K562 (cell line): ENCODE measurements at regions not wholly inside any gene's neighbourhood (a gene's known extent, or its start where the extent isn't known, plus 50 kb on each side); places are given as distances from the start of the nearest gene placed in this dataset.

Experiments
- BACH1 ChIP-seq: fragments of 200-800 bp; sonication (Bioruptor generic); IDR thresholded peaks from 2 replicates; pipeline ENCODE4 v1.6.1; 2016; ENCODE audit warnings: missing genetic modification characterization, missing compliant biosample characterization
- EHMT2 ChIP-seq: fragments of 450-650 bp; IDR thresholded peaks from 2 replicates; pipeline ENCODE4 v1.6.1; 2018; ENCODE audit warnings: antibody characterized with exemption
- KLF1 ChIP-seq: fragments of 450-650 bp; IDR thresholded peaks from 2 replicates; pipeline ENCODE4 v1.6.1; 2016; ENCODE audit warnings: missing genetic modification characterization, missing compliant biosample characterization
- SAFB2 ChIP-seq: fragments of 200-400 bp; formaldehyde crosslinking; IDR thresholded peaks from 2 replicates; pipeline ENCODE4 v1.6.1; 2018; ENCODE audit warnings: borderline replicate concordance, low read length, low read depth, moderate library complexity; ENCODE audit not compliant: severe bottlenecking
- SAP30 ChIP-seq: fragments of 200-600 bp; sonication (generic); IDR thresholded peaks from 2 replicates; pipeline ENCODE4 v1.6.1; 2012; ENCODE audit warnings: borderline replicate concordance, low read depth, mild to moderate bottlenecking, moderate library complexity, low read length, control low read depth, inconsistent platforms; ENCODE audit not compliant: insufficient read depth, poor library complexity, severe bottlenecking
- SIN3B ChIP-seq: fragments of 450-650 bp; IDR thresholded peaks from 2 replicates; pipeline ENCODE4 v1.6.1; 2017; ENCODE audit warnings: low read depth, mild to moderate bottlenecking, moderate library complexity
- TARDBP ChIP-seq: fragments of 450-650 bp; IDR thresholded peaks from 2 replicates; pipeline ENCODE4 v1.6.1; 2016
- U2AF1 ChIP-seq: fragments of 200-400 bp; formaldehyde crosslinking; optimal IDR thresholded peaks from 2 replicates; pipeline ENCODE3; 2017; ENCODE audit warnings: mild to moderate bottlenecking, low read depth, low read length, moderate library complexity
- ZNF232 ChIP-seq: sonication (generic); formaldehyde crosslinking; IDR thresholded peaks from 2 replicates; pipeline ENCODE4 v1.8.0; 2022; ENCODE audit warnings: mild to moderate bottlenecking, missing genetic modification reagents
- TF ChIP-seq, protein P1 (sequence below): sonication (generic); formaldehyde crosslinking; IDR thresholded peaks from 2 replicates; pipeline ENCODE4 v1.8.0; 2022; ENCODE audit warnings: missing genetic modification reagents, mild to moderate bottlenecking, moderate library complexity, borderline replicate concordance
- TF ChIP-seq, protein P2 (sequence below): sonication (generic); formaldehyde crosslinking; IDR thresholded peaks from 2 replicates; pipeline ENCODE4 v1.8.0; 2022; ENCODE audit warnings: missing genetic modification reagents, mild to moderate bottlenecking, borderline replicate concordance
- TF ChIP-seq, protein P3 (sequence below): fragments of 450-650 bp; formaldehyde crosslinking; IDR thresholded peaks from 2 replicates; pipeline ENCODE4 v1.4.0; 2022; ENCODE audit warnings: missing genetic modification characterization
- TF ChIP-seq, protein P4 (sequence below), 3 experiments: IDR thresholded peaks in 2 of 3; conservative IDR thresholded peaks in 1 of 3; 2 replicates each; pipeline ENCODE4 v1.5.1; 2011 to 2012; ENCODE audit warnings: low read length in 3 of 3, mild to moderate bottlenecking in 3 of 3, control low read depth in 2 of 3, improper control_type of control experiment in 1 of 3, inconsistent platforms in 1 of 3, low read depth in 1 of 3, mixed read lengths in 1 of 3, moderate library complexity in 1 of 3; ENCODE audit not compliant: insufficient read depth in 2 of 3
- TF ChIP-seq, protein P5 (sequence below): sonication (generic); formaldehyde crosslinking; IDR thresholded peaks from 2 replicates; pipeline ENCODE4 v1.8.1; 2023; ENCODE audit warnings: mild to moderate bottlenecking, missing genetic modification reagents

DNA sequence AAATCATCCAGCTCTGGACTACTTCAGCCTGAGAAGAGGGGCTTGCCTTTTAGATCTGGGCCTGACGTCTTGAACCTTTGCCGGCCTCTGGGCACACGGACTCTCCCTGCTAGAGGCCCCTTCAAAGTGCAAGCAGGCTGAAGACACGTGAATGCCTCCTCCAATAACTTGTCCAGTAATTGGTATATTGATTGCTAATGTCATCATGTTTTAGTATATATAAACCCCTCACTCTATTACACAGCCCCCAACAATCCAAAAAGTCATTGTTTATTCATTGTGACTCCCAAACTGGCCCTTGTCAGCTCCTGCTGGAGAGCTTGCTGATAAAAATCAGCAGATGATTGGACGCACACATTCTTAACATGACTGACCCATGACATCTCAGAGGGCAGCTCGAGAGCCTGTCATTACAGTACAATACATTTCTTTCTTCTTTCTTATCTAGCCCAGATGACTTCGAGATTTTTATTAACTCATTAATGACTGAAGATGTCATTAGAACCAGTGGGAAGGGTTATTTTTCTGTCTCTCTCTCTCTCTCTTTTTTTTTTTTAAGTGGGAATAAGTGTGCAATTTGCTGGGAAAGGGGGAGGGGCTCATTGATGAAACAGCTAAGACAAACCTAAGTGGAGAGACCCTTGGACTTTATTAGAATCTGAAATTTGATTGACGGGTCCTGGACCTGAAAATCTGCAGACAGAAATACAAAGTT lies 65.5 kb upstream of the NR2F2 start:
- TF ChIP-seq, protein P1, sequence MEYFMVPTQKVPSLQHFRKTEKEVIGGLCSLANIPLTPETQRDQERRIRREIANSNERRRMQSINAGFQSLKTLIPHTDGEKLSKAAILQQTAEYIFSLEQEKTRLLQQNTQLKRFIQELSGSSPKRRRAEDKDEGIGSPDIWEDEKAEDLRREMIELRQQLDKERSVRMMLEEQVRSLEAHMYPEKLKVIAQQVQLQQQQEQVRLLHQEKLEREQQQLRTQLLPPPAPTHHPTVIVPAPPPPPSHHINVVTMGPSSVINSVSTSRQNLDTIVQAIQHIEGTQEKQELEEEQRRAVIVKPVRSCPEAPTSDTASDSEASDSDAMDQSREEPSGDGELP (CRISPR knock-in tag), result no peak
- no peak for TF ChIP-seq SIN3B
- no peak for TF ChIP-seq U2AF1
- TF ChIP-seq SAFB2, result no peak
- TF ChIP-seq, protein P2, sequence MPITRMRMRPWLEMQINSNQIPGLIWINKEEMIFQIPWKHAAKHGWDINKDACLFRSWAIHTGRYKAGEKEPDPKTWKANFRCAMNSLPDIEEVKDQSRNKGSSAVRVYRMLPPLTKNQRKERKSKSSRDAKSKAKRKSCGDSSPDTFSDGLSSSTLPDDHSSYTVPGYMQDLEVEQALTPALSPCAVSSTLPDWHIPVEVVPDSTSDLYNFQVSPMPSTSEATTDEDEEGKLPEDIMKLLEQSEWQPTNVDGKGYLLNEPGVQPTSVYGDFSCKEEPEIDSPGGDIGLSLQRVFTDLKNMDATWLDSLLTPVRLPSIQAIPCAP (CRISPR knock-in tag), result no peak
- TF ChIP-seq BACH1 (tag), result no peak
- TF ChIP-seq SAP30, result no peak
- no peak for TF ChIP-seq ZNF232 (CRISPR knock-in tag)
- TF ChIP-seq, protein P3, sequence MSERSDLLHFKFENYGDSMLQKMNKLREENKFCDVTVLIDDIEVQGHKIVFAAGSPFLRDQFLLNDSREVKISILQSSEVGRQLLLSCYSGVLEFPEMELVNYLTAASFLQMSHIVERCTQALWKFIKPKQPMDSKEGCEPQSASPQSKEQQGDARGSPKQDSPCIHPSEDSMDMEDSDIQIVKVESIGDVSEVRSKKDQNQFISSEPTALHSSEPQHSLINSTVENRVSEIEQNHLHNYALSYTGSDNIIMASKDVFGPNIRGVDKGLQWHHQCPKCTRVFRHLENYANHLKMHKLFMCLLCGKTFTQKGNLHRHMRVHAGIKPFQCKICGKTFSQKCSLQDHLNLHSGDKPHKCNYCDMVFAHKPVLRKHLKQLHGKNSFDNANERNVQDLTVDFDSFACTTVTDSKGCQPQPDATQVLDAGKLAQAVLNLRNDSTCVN (CRISPR knock-in tag), result no peak
- TF ChIP-seq TARDBP, result no peak
- TF ChIP-seq, protein P4, sequence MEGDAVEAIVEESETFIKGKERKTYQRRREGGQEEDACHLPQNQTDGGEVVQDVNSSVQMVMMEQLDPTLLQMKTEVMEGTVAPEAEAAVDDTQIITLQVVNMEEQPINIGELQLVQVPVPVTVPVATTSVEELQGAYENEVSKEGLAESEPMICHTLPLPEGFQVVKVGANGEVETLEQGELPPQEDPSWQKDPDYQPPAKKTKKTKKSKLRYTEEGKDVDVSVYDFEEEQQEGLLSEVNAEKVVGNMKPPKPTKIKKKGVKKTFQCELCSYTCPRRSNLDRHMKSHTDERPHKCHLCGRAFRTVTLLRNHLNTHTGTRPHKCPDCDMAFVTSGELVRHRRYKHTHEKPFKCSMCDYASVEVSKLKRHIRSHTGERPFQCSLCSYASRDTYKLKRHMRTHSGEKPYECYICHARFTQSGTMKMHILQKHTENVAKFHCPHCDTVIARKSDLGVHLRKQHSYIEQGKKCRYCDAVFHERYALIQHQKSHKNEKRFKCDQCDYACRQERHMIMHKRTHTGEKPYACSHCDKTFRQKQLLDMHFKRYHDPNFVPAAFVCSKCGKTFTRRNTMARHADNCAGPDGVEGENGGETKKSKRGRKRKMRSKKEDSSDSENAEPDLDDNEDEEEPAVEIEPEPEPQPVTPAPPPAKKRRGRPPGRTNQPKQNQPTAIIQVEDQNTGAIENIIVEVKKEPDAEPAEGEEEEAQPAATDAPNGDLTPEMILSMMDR (IDR thresholded peaks at IDR 0.05 in 2 of 3, conservative IDR thresholded peaks at IDR 0.05 in 1 of 3; ENCODE audit: insufficient read depth in 2 of 3, low read depth in 1 of 3, low read length in 3 of 3), result no peak
- TF ChIP-seq KLF1 (tag), result no peak
- TF ChIP-seq, protein P5, sequence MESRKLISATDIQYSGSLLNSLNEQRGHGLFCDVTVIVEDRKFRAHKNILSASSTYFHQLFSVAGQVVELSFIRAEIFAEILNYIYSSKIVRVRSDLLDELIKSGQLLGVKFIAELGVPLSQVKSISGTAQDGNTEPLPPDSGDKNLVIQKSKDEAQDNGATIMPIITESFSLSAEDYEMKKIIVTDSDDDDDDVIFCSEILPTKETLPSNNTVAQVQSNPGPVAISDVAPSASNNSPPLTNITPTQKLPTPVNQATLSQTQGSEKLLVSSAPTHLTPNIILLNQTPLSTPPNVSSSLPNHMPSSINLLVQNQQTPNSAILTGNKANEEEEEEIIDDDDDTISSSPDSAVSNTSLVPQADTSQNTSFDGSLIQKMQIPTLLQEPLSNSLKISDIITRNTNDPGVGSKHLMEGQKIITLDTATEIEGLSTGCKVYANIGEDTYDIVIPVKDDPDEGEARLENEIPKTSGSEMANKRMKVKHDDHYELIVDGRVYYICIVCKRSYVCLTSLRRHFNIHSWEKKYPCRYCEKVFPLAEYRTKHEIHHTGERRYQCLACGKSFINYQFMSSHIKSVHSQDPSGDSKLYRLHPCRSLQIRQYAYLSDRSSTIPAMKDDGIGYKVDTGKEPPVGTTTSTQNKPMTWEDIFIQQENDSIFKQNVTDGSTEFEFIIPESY (CRISPR knock-in tag), result no peak
- TF ChIP-seq EHMT2, result no peak
